ENCODE measurements at regions not wholly inside any gene's neighbourhood (a gene's known extent, or its start where the extent isn't known, plus 50 kb on each side); places are given as distances from the start of the nearest gene placed in this dataset.
A peak's percentile ranks its signal among the peaks of the same experiment; 100 is the strongest.

DNA sequence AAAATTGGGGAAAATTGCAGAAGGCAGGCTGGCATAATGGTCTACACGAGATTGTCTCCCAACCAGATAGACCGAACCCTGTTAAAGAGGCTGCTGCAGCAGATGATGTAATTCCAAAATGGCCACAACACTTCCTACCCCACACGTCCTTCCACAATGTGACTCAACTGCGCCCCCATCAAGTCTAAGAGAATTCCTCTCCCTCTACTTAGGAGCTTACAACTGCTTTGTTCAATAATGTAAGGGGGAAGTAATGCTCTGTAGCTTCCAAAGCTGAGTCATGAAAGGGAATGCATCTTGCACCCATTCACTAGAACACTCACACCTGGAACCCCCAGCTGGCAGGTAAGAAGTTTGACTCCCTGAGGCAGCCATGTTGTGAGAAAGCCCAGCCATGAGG lies 117.8 kb upstream of the IRS2 start (continued):
- TF ChIP-seq, protein P1, sequence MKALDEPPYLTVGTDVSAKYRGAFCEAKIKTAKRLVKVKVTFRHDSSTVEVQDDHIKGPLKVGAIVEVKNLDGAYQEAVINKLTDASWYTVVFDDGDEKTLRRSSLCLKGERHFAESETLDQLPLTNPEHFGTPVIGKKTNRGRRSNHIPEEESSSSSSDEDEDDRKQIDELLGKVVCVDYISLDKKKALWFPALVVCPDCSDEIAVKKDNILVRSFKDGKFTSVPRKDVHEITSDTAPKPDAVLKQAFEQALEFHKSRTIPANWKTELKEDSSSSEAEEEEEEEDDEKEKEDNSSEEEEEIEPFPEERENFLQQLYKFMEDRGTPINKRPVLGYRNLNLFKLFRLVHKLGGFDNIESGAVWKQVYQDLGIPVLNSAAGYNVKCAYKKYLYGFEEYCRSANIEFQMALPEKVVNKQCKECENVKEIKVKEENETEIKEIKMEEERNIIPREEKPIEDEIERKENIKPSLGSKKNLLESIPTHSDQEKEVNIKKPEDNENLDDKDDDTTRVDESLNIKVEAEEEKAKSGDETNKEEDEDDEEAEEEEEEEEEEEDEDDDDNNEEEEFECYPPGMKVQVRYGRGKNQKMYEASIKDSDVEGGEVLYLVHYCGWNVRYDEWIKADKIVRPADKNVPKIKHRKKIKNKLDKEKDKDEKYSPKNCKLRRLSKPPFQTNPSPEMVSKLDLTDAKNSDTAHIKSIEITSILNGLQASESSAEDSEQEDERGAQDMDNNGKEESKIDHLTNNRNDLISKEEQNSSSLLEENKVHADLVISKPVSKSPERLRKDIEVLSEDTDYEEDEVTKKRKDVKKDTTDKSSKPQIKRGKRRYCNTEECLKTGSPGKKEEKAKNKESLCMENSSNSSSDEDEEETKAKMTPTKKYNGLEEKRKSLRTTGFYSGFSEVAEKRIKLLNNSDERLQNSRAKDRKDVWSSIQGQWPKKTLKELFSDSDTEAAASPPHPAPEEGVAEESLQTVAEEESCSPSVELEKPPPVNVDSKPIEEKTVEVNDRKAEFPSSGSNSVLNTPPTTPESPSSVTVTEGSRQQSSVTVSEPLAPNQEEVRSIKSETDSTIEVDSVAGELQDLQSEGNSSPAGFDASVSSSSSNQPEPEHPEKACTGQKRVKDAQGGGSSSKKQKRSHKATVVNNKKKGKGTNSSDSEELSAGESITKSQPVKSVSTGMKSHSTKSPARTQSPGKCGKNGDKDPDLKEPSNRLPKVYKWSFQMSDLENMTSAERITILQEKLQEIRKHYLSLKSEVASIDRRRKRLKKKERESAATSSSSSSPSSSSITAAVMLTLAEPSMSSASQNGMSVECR (CRISPR knock-in tag; IDR thresholded peaks at IDR 0.05), result no peak
- no peak for TF ChIP-seq TRIM24 (IDR thresholded peaks at IDR 0.05)
- TF ChIP-seq, protein P2, sequence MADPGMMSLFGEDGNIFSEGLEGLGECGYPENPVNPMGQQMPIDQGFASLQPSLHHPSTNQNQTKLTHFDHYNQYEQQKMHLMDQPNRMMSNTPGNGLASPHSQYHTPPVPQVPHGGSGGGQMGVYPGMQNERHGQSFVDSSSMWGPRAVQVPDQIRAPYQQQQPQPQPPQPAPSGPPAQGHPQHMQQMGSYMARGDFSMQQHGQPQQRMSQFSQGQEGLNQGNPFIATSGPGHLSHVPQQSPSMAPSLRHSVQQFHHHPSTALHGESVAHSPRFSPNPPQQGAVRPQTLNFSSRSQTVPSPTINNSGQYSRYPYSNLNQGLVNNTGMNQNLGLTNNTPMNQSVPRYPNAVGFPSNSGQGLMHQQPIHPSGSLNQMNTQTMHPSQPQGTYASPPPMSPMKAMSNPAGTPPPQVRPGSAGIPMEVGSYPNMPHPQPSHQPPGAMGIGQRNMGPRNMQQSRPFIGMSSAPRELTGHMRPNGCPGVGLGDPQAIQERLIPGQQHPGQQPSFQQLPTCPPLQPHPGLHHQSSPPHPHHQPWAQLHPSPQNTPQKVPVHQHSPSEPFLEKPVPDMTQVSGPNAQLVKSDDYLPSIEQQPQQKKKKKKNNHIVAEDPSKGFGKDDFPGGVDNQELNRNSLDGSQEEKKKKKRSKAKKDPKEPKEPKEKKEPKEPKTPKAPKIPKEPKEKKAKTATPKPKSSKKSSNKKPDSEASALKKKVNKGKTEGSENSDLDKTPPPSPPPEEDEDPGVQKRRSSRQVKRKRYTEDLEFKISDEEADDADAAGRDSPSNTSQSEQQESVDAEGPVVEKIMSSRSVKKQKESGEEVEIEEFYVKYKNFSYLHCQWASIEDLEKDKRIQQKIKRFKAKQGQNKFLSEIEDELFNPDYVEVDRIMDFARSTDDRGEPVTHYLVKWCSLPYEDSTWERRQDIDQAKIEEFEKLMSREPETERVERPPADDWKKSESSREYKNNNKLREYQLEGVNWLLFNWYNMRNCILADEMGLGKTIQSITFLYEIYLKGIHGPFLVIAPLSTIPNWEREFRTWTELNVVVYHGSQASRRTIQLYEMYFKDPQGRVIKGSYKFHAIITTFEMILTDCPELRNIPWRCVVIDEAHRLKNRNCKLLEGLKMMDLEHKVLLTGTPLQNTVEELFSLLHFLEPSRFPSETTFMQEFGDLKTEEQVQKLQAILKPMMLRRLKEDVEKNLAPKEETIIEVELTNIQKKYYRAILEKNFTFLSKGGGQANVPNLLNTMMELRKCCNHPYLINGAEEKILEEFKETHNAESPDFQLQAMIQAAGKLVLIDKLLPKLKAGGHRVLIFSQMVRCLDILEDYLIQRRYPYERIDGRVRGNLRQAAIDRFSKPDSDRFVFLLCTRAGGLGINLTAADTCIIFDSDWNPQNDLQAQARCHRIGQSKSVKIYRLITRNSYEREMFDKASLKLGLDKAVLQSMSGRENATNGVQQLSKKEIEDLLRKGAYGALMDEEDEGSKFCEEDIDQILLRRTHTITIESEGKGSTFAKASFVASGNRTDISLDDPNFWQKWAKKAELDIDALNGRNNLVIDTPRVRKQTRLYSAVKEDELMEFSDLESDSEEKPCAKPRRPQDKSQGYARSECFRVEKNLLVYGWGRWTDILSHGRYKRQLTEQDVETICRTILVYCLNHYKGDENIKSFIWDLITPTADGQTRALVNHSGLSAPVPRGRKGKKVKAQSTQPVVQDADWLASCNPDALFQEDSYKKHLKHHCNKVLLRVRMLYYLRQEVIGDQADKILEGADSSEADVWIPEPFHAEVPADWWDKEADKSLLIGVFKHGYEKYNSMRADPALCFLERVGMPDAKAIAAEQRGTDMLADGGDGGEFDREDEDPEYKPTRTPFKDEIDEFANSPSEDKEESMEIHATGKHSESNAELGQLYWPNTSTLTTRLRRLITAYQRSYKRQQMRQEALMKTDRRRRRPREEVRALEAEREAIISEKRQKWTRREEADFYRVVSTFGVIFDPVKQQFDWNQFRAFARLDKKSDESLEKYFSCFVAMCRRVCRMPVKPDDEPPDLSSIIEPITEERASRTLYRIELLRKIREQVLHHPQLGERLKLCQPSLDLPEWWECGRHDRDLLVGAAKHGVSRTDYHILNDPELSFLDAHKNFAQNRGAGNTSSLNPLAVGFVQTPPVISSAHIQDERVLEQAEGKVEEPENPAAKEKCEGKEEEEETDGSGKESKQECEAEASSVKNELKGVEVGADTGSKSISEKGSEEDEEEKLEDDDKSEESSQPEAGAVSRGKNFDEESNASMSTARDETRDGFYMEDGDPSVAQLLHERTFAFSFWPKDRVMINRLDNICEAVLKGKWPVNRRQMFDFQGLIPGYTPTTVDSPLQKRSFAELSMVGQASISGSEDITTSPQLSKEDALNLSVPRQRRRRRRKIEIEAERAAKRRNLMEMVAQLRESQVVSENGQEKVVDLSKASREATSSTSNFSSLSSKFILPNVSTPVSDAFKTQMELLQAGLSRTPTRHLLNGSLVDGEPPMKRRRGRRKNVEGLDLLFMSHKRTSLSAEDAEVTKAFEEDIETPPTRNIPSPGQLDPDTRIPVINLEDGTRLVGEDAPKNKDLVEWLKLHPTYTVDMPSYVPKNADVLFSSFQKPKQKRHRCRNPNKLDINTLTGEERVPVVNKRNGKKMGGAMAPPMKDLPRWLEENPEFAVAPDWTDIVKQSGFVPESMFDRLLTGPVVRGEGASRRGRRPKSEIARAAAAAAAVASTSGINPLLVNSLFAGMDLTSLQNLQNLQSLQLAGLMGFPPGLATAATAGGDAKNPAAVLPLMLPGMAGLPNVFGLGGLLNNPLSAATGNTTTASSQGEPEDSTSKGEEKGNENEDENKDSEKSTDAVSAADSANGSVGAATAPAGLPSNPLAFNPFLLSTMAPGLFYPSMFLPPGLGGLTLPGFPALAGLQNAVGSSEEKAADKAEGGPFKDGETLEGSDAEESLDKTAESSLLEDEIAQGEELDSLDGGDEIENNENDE (IDR thresholded peaks at IDR 0.05; ENCODE audit: low read depth, low read length), result no peak
- TF ChIP-seq ARNT (IDR thresholded peaks at IDR 0.05), result no peak
- no peak for TF ChIP-seq ZNF263 (CRISPR knock-in tag; IDR thresholded peaks at IDR 0.05; ENCODE audit: borderline replicate concordance)
- no peak for TF ChIP-seq ZBTB1 (CRISPR knock-in tag; IDR thresholded peaks at IDR 0.05; ENCODE audit: borderline replicate concordance, low read depth)
- no peak for TF ChIP-seq ZNF444 (CRISPR knock-in tag; IDR thresholded peaks at IDR 0.05)
- TF ChIP-seq SMARCA4 (IDR thresholded peaks at IDR 0.05), result no peak
- TF ChIP-seq JUN (IDR thresholded peaks at IDR 0.05; ENCODE audit: borderline replicate concordance, low read depth, low read length), result 0 out of 2 replicates have a peak, but pooled peaks have one; percentile 37
- no peak for TF ChIP-seq JUN (CRISPR knock-in tag; IDR thresholded peaks at IDR 0.05; ENCODE audit: borderline replicate concordance)
- TF ChIP-seq STAG1 (CRISPR knock-in tag; IDR thresholded peaks at IDR 0.05; ENCODE audit: borderline replicate concordance), result no peak
- TF ChIP-seq, protein P3, sequence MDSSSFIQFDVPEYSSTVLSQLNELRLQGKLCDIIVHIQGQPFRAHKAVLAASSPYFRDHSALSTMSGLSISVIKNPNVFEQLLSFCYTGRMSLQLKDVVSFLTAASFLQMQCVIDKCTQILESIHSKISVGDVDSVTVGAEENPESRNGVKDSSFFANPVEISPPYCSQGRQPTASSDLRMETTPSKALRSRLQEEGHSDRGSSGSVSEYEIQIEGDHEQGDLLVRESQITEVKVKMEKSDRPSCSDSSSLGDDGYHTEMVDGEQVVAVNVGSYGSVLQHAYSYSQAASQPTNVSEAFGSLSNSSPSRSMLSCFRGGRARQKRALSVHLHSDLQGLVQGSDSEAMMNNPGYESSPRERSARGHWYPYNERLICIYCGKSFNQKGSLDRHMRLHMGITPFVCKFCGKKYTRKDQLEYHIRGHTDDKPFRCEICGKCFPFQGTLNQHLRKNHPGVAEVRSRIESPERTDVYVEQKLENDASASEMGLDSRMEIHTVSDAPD (CRISPR knock-in tag; IDR thresholded peaks at IDR 0.05), result no peak
- TF ChIP-seq ZNF764 (CRISPR knock-in tag; IDR thresholded peaks at IDR 0.05; ENCODE audit: low read depth), result no peak
